ENCODE measurements at regions not wholly inside any gene's neighbourhood (a gene's known extent, or its start where the extent isn't known, plus 50 kb on each side); places are given as distances from the start of the nearest gene placed in this dataset.

DNA sequence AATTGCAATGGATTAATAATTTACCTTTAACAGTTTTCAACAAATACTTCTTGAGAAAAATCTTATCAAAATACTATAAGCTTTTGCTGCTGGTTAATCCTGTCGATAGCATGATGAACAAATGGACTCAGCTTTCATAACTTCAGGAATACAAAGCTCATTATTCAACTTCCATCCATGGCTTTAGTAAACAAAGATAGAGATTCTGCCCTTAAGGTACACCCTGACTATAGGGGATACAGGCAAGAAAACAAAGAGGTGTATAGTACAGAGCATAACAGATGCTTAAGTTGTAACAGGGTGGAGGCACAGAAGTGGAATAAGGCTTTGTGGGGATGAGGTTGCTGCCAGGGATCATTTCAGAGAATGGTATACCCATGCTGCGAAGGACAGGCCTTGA lies 57.0 kb upstream of the FOXN2 start:
- H3K4me3 ChIP-seq (ENCODE audit: low read depth, low read length), result no peak overlapping the region
- DNase-seq (ENCODE audit: low read depth), result no peak
- TF ChIP-seq, protein P1, sequence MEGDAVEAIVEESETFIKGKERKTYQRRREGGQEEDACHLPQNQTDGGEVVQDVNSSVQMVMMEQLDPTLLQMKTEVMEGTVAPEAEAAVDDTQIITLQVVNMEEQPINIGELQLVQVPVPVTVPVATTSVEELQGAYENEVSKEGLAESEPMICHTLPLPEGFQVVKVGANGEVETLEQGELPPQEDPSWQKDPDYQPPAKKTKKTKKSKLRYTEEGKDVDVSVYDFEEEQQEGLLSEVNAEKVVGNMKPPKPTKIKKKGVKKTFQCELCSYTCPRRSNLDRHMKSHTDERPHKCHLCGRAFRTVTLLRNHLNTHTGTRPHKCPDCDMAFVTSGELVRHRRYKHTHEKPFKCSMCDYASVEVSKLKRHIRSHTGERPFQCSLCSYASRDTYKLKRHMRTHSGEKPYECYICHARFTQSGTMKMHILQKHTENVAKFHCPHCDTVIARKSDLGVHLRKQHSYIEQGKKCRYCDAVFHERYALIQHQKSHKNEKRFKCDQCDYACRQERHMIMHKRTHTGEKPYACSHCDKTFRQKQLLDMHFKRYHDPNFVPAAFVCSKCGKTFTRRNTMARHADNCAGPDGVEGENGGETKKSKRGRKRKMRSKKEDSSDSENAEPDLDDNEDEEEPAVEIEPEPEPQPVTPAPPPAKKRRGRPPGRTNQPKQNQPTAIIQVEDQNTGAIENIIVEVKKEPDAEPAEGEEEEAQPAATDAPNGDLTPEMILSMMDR (IDR thresholded peaks at IDR 0.05; ENCODE audit: low read depth, low read length, missing control alignments), result no peak

DNA sequence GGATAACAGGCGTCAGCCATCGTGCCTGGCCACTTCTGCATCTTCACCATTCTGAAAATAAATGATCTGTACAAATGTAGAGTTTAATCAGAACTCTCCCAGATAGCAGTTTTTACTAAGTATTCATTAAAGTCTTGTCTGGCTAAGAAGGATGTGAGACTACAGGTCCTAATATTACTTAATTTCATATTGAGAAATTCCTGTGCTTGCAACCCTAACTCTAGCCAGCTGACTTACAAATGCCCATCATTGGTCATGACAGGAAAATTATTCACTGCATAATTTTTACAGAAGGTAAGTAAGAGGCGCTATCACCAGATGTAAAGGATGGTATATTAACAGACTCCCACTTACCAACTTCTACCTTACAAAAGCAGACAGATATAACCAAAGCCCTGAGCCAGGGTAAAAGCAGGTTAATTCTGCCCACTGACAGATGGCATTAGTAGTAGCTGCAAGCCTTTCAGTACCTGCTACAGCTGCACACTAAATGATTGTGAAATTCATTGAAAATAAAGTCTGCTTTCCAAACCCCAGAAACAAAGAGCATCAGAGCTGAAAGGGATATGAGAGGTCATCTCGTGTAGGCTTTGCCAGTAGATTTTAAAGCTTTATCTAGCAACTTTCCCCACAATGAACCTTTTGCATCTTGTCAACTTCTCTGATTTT lies 55.9 kb upstream of the FOXN2 start:
- DNase-seq (ENCODE audit: low read depth), result no peak
- TF ChIP-seq, protein P1 (IDR thresholded peaks at IDR 0.05; ENCODE audit: low read depth, low read length, missing control alignments), result no peak
- H3K4me3 ChIP-seq (ENCODE audit: low read depth, low read length), result no peak overlapping the region

DNA sequence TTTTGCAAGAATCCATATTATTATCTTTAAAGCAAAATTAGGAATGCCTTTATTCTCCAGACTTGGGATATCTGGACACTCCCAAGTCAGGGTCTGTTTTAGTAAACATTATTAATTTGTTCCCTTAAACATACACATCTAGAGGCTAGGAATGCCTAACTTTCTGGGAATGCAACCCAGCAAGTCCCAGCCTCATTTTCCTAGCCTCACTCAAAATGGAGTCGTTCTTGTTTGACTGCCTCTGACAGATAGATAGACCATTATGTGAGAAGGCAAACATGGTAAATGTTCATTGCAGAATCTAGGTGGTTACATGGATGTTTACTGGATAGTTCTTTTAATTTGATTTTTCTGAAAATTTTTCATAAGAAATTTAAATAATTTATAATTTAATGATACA lies 54.7 kb upstream of the FOXN2 start:
- DNase-seq (ENCODE audit: low read depth), result no peak
- TF ChIP-seq, protein P1 (IDR thresholded peaks at IDR 0.05; ENCODE audit: low read depth, low read length, missing control alignments), result no peak

DNA sequence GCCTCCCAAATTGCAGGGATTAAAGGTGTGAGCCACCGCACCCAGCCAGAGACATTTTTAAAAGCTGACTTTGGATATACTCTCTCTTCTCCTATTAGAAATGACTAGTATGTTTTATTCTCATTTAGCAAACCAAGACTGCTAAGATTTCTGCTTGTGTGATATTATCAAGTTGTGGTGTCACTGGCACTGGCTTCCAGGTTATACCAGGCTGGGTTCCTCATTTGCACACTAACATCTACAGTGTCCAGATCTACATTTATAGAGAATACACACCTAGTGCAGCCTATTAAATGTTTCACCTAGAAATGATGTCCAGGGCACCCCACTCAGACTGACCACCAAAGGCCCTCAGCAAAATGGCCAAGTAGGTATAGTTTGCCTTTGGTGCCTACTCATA lies 49.9 kb upstream of the FOXN2 start:
- TF ChIP-seq, protein P1 (IDR thresholded peaks at IDR 0.05; ENCODE audit: low read depth, low read length, missing control alignments), result no peak
- DNase-seq (ENCODE audit: low read depth), result no peak
- H3K4me3 ChIP-seq (ENCODE audit: low read depth, low read length), result no peak overlapping the region

More for the DNA sequence above, 54.7 kb upstream of the FOXN2 start:
- H3K4me3 ChIP-seq (ENCODE audit: low read depth, low read length), result no peak overlapping the region
